Neural cell (in vitro differentiated cells): ENCODE measurements at regions not wholly inside any gene's neighbourhood (a gene's known extent, or its start where the extent isn't known, plus 50 kb on each side); places are given as distances from the start of the nearest gene placed in this dataset.

Experiments used
- CTCF ChIP-seq: fragments of 450-650 bp; IDR thresholded peaks from 2 replicates; pipeline ENCODE4 v1.5.1; 2014; ENCODE audit warnings: antibody characterized with exemption, mild to moderate bottlenecking, moderate library complexity; ENCODE audit not compliant: poor library complexity, severe bottlenecking
- EP300 ChIP-seq: fragments of 450-650 bp; conservative IDR thresholded peaks from 2 replicates; pipeline ENCODE4 v1.6.1; 2014; ENCODE audit warnings: antibody characterized with exemption, mild to moderate bottlenecking, moderate library complexity; ENCODE audit not compliant: poor library complexity, severe bottlenecking
- POLR2AphosphoS5 ChIP-seq: IDR thresholded peaks from 2 replicates; pipeline ENCODE4 v1.6.1; 2012
- RAD21 ChIP-seq: fragments of 450-650 bp; conservative IDR thresholded peaks from 2 replicates; pipeline ENCODE4 v1.6.1; 2014; ENCODE audit warnings: antibody characterized with exemption, mild to moderate bottlenecking, moderate library complexity

- TF ChIP-seq CTCF = no peak
- no peak for TF ChIP-seq RAD21
- no peak for TF ChIP-seq POLR2AphosphoS5
- TF ChIP-seq EP300 = no peak
These were observed 164.8 kb downstream of the VEGFC start for GRCh38 chr4:176627916-176628315.
